ENCODE measurements at regions not wholly inside any gene's neighbourhood (a gene's known extent, or its start where the extent isn't known, plus 50 kb on each side); places are given as distances from the start of the nearest gene placed in this dataset.

DNA sequence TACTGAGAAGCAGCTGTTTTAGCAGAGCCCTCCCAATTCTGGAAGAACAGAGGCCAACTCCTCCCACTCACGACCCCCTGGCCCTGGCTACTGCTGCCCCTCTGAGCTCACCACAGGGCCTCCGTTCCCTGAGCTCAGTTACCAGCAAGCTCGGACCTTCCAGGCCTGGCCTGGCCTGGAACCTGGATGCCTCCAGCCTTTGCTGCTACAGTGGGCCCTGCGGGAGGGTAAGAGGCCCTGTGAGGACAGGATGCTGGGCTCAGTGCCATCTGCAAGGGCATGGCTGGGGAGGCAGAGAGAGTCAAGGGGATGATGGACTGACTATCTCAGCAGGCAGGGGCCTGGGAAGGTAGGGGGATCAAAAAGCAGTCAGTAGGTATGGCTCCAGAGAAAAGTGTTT is 209.9 kb upstream of the NCAM1 start:
- DNase-seq (ENCODE audit: low spot score) = no peak

DNA sequence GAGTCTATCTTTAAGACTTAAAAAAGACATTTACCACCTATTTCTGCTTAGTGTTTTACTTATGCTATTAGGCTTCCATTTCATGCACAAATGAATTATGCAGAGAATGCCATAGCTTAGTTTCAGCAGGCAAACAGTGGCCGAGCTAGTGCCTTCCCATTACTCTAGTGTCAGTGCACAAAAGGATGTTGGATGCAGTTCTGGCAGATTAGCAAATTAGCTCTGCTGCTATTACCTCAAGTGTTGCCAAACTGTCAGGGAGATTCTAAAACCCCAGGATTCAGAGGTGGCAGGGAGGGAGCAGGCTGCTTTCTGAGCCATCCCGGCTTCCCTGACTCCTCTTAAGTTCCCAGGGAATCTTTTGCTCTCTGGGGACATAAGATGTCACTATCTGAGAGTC is 209.4 kb upstream of the NCAM1 start:
- DNase-seq (ENCODE audit: low spot score) = no peak

DNA sequence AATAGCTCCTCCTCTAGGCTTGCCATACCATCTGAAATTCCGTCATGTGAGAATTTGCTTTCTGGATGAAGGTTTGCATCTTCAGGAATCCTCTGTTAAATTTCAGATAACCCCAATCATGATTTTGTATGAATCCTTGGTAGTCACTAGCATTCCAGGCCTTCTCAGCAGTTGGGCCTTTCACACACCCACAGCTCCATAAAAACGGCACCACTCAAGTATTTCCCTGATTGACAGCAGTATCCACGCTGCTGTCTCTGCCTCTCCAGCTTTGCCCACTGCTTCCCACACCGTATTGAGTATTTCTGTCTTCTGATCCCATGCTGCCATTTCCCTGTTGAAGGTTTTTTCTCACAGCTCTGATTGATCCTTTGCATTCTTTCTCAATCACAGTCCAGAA is 208.7 kb upstream of the NCAM1 start:
- no peak for DNase-seq (ENCODE audit: low spot score)

DNA sequence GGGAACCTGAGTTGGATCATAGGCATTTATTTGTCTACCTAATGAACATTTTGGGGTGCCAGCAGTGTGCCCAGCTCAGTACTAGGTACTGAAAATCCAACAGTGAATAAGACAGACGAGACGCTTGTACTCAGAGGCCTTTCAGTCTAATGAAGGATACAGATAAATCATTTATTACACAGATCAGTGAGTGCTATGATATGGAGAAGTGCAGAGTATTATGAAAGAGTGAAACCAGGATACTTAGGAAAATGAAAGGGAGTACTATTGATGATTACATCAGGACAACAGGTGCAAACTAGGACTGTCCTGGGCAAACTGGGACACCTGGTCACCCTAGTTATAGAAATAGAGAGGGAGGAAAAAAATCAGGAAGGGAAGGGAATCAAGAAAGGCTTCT is 207.5 kb upstream of the NCAM1 start:
- DNase-seq (ENCODE audit: low spot score) = no peak

DNA sequence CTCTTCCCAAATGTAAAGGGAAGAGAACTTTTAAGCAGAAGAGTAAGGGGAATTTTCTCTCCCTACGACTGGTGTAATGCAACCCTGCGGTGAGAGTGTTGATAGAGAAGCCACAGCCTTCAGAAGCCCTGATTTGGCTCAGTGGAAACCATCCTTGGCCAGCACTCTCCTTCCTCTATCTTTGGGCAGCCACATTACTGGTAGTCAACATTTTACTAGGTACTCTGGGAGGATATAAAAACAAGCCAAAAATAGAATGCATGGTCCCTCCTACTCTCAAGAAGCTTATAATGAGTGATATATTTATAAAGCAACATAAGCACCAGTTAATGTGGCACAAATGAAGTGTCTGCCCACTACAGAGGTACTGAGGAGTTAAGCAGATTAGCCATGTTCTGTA is 201.8 kb upstream of the NCAM1 start:
- no peak for DNase-seq (ENCODE audit: low spot score)

DNA sequence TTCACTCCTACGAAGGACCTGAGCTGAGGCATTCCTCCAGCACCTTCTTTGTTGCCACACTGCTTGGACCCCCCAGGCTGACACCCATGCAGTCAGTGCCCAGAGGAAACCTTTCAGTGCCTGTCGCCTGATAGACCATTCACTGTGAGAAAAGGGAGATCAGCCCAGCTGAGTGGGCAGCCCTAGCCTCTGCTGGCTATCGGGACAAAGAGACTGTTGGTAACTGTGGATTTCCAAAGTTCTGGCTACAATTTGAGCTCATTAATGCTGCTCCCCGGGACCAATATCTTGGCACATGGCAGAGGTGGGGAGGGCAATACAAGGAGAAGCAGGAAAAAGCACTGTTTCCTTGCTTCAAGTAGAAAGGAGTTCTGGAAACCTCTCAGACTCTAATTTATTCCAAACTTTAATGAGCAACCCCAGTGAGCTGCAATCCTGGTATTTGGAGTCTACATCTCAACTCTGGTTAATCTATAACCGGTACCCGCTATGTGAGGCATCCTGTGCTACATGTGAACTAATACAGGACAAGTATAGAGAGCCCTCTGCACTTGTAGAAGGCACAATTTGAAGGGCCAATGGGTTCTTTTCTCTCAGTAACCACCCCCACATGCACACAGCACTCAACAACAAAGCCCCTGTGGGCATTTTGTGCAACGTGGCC is 200.7 kb upstream of the NCAM1 start:
- DNase-seq (ENCODE audit: low spot score) = no peak

DNA sequence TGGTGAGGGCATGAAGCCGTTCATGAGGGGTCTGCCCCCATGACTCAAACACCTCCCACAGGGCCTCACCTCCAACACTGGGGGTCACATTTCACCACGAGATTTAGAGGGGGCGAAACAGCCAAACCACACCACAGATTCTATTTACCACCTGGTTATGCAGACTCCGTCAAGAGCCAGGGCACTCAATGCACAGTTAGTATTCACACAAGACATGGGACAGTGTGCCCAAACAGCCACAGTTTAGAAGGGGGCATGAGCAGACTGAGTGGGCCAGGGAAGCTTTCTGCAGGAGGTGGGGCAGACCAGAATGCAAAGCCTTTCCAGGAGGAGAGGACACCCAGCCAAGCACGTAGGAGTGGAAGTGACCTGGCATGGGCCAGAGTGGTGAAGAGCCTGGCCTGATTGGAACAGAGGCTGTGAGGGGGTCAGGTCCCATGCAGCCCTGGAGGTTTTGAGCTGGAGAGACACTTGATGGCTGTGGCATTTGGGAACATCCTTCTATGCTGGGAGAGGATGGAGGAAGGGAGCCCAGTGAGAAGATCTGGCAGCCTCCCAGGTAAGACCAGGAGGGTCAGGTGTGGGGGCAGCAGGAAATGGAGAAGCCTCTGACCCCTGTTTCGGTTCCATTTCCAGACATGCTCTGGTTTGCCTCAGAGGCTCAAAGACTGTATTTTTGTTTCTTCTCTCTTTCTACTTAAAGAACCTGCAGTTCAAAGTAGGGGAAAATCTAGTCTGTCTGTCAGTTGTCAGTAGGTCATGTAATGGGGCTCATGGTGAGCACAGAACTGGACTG is 199.1 kb upstream of the NCAM1 start:
- DNase-seq (ENCODE audit: low spot score) = no peak

DNA sequence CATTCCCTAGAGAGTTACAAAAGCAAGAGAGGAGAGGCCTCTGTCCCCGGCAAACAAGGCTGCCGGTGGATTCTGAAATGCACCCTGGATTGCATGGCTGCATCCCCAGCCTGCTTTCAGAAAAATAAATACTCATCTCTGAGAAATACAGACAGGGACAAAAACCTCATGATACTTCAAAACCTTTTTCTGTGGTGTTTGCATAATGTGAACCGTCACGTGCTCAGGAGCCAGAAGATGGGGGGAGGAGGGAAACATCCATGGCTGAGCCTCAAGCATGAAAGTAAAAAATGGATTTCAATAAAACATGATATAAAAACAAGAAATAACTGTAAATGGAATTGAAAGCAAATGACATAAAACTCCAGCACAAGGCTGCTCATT is 198.5 kb upstream of the NCAM1 start:
- no peak for DNase-seq (ENCODE audit: low spot score)

DNA sequence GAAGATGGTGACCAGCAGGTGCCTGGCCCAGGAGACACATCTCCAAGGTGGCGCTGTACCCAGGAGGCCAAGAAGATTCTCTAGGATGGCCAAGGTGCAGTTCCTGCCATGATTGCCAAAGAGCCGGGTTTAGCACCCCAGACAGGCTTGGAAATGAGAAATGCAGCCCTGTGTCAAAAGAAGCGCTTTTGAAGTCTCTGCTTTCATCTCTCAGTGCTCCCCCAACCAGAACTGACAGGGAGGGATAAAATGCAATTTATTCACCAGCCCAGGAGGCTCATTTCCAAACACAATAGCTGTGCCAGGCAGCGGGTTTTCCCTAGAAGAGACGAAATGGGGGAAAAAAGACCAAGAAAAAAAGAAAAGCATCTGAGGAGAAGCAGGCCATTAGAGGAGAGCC is 195.9 kb upstream of the NCAM1 start:
- no peak for DNase-seq (ENCODE audit: low spot score)

DNA sequence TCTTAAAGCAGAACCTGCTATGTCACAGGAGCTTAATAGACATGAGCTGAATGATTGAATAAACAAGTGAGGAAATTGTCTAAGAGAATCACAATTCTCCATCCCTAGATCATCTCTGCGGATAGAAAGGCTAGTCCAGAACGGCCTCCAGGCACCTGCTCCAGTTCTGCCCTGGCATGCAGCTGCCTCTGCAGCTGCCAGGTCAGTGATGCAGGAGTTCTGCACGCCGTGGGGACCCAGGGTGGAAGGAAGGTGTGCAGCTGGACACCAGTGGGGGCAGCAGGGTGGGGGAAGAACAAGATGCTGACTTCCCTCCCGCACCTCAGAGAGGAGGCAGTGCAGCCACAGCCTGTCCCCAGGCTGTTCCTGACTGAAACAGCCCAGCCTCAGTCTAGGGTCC is 192.1 kb upstream of the NCAM1 start:
- DNase-seq (ENCODE audit: low spot score) = no peak

DNA sequence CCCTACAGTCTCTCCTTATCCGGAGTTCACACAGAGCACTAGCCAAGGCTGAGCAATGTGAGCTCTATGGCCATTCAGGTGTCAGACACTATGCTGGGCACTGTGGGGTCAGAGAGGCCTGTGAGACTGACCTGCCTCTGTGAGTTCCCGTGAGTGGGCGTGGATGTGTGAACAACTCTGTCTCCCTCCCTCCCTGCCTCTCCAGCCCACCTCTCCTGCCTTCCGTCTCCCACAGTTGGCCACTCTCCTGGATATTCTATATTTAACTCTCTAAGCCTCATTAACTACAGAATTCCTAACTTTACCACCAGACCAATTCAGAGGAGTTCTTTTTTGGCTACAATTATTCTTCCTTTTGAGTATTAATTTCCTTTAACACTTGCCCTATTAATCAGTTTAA is 191.6 kb upstream of the NCAM1 start:
- DNase-seq (ENCODE audit: low spot score) = no peak

DNA sequence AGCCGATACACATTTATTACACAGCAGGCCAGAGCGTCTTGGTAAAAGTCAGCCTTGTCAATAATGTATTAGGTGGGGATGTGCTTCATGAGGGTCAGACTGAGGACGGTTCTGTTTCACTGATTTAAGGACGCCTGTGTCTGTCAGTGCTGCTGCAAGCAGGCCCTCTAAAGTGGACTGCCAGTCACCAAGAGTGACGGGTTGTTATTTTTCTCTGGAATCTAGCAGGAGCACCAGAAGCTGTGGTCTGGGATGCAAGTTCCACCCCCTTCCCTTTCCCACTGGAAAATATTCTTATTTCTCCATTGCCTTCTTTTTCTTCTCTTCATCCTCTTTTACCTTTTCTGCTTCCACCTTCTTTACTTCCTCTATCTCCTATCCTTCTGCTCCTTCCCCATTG is 191.2 kb upstream of the NCAM1 start:
- DNase-seq (ENCODE audit: low spot score) = no peak

DNA sequence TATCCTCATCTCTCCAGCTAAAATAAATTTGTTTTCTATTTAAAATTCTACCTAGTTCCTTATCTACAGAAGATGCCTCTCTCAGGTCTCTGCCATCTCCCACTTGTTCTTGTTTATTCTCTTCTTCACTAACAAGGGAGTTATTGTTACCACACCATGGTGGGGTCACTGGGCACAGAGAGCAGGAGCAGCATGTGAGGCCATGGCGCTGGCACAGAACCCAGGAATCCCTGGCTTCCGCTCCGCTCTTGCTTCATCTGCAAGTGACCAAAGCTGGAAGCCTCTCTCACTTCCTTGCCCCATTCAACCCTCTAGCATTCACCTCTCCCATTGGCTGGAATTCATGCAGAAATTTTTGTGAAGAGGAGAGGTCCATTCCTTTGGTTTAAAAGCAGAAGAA is 190.7 kb upstream of the NCAM1 start:
- DNase-seq (ENCODE audit: low spot score) = no peak

DNA sequence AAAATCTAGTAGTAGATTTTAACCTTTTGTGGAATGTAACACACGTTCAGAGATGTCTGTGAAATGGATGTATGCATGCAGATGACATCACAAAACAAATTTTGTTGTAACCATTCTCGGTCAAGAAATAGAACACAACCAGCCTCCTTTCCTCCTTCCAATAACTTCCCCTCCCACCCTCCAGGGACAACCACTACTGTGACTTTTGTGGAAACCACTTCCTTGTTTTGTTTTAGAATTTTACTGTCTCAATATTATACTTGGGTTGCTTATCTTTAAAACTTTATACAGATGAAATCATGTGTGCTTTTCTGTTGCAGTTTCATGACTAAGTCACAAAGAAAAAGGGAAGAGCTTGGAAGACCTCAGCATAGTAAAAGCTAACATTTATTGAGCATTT is 189.4 kb upstream of the NCAM1 start:
- no peak for DNase-seq (ENCODE audit: low spot score)

DNA sequence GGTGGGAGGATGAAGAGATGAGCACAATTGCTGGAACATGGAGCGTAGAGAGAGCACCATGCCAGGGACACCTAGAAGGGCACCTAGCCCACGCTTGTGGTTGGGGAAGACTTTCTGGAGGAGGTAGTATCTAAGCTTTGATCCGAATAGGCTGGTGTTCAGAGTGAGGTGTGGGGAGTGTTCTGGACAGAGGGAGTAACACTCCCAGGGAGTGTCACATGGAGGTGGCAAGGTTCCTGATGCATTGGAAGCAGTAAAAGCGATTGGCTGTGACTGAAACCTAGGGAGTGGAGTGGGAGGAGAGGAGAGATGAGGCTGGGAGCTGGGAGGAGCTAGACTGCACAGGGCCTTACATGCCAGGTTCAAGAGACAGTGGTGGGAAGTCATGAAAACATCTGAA is 188.0 kb upstream of the NCAM1 start:
- no peak for DNase-seq (ENCODE audit: low spot score)

DNA sequence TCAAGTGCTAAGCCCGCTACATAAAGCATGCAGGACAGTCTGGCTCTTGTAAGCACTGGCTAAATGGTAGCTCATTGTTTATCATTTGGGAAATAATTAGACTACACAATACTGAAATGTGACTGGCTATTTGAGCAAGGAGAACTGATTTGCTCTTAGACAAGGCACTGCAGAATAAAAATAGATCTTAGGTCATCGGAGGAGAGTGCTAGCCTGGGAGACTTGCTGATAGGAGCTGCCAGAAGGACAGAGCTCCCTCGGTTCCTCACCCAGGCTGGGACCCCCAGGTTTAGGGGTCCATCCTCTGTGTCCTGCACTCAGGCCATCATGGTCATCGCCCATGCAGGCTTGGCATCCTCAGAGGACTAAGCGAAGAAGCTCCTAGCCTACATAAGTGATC is 184.4 kb upstream of the NCAM1 start:
- no peak for DNase-seq (ENCODE audit: low spot score)

DNA sequence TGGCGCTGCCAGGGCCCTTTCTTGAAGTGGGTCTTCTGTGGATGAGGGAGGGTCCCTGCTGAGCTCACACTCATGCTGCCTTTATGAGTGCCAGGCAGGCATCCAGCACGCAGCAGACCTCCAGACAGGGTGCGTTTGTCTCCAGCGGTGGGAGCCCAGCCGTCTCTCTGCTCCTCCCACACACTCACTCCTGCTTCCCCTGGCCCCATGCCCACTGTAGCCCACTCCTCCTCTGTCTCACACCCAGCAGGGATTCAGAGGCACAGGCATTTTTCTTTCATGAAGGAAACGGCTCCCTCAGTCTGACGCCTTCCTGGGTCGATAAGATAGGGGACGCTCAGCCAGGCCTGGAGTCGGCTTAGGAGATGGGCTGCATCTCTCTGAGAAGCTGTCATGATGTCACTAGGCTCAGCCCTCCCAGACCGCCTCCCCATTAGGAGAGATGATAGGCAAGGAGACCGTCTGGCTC is 183.9 kb upstream of the NCAM1 start:
- DNase-seq (ENCODE audit: low spot score) = no peak

DNA sequence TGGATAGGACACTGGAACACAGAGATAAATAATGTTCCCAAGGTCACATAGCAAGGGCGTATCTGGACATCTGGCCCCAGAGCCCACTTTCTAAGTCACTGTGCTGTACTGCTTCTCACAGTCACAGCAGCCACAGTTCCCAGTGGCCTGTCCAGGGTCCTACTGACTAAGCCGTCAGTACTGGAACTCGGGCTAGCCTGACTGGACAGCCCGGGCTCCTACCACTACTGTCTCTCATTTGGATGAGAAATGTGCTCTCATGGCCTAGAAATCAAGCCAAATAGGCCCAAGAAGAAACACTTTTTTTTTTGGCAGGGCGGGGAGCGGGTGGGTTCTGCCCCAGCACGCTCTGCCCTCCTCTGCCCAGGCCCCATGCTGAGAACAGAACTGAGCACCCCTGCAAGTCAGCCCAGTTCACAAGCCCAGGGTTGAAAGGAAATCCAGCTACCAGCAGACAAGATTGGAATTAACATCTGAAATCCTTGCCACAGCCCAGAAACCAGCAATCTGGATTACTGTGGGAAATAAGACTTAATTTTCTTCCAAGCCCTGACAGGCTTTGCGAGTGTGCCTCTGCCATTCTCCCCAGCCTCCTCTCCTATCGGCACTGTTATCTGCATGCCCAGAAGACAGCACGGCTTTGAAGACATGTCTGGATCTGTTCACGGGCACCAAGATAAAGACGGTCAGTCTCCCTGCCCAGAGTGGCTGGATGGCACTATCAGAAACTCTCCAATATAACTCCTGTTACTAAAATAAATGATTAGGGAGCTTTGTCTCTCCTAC is 182.9 kb upstream of the NCAM1 start:
- DNase-seq (ENCODE audit: low spot score) = no peak

DNA sequence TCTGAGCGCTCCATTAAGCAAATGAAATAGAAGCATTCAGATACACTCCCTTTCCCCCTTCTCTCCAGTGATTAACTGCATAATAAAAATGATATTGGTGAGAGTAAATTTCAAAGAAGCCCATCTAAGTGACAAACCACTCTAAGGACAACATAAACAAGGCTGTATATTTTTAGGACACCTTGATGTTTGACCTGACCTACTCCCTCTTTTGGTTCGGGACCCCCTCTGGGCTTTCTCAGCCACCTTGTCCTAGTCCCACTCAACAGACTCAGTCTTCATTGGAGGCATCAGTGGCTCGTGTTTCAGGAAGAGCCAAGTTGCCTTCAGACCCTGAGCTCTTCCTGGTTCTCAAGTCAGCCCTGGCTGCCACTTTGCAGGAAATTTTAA is 182.3 kb upstream of the NCAM1 start:
- no peak for DNase-seq (ENCODE audit: low spot score)

DNA sequence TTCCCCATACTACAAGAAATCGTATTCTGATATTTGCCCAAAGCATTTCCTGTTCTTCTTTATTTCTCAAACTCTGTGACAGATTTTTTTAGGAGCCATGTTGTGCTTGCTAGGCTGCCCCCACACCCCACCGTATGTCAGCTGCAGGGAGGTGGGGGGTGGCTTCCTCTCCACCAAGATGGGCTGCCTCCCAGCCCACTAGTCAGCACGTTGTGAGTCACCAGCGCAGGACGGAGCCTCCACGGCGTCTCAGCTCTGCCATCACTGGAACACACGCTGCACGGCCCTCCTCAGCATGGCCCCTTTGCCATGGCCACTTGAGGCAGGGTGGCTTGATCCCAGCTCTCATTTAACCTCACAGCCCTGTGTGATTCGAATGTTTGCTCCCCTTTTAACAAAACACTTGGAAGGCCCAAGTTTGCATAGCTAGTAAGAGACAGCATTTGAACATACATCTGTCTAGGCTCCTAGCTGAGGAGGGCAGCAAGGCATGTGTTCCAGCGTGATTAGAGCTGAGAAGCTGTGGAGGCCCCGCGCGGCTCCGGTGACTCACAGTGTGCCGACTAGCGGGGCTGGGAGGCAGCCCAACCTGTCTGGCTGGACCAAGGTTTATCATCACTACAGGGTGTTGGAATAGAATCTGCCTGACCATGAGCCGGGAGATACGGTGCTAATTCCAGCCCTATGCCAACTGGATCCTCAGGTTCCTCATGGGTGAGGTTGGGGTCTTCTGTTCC is 180.7 kb upstream of the NCAM1 start:
- DNase-seq (ENCODE audit: low spot score) = no peak

DNA sequence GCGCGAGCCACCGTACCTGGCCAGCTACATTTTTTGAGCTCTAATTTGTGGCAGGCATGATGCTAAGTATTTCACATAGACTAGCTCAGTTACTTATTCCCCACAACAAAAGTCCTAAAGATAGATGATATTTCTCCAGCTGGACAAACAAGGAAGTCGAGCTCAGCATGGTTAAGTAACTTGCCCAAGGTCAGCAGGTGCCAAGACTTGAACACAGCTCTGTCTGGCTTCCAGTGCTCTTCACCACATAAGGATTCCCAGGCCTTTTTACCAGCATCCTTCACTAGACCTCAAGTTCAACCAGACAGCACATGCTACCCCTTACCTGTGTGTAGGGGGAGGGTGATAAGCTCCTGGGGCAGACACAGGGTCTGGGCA is 177.3 kb upstream of the NCAM1 start:
- DNase-seq (ENCODE audit: low spot score) = no peak

DNA sequence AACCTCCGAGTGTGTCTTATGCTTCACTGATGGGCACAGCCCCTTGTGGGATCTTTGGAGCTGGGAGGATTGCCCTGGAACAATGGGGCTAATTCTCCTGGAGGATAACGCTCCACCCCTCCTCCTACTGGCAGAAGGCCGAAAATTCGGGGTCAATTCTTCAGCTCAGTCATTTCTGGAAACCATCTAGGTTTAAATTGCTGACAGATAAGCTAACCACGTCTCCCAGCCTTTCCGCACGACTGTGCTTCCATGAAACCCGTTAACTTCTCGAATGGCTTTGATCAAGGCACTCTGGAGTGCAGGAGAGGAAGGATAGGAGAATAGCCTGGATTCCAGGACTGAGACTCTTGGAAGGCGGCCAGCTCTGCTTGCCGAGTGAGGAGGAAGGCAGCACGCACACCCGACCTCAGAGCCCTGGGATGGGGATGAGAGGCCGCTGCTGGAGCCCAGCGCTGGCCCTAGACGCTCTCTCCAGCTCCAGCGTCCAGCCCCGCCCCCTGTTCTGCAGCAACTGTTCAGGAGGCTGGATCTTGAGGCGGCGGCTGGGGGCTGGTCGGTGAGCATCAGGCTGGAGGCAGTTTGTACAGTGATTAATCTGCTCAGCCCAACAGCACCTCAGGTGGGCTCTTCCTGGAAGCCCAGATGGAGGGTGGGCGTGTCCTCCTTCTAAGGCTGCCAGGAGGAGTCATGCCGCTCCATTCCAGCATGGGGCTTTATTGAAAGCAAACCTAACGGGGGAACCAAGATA is 176.7 kb upstream of the NCAM1 start:
- no peak for DNase-seq (ENCODE audit: low spot score)

All from hematopoietic multipotent progenitor cell treated with erythropoietin and hydrocortisone succinate and interleukin-3 and kit ligand, for 15 days (in vitro differentiated cells).